Sigmoid colon (tissue), 6 donors: ENCODE measurements at regions not wholly inside any gene's neighbourhood (a gene's known extent, or its start where the extent isn't known, plus 50 kb on each side); places are given as distances from the start of the nearest gene placed in this dataset.

Experiments used
- DNase-seq: peaks from one replicate; pipeline ENCODE4 v3.0.0-alpha.2; 2019
- H3K27ac ChIP-seq, 4 donors: fragments of 200-600 bp; sonication (generic); one replicate each; pipeline ENCODE4 v1.5.1; 2016 to 2019; ENCODE audit warnings: mild to moderate bottlenecking in 1 of 4
- H3K27me3 ChIP-seq, 3 donors: fragments of 200-600 bp; sonication (generic); one replicate each; pipeline ENCODE4 v1.5.1; 2019; ENCODE audit warnings: mild to moderate bottlenecking in 1 of 3
- H3K36me3 ChIP-seq, 4 donors: fragments of 200-600 bp; sonication (generic); one replicate each; pipeline ENCODE4 v1.5.1; 2016 to 2019
- H3K4me1 ChIP-seq, 4 donors: fragments of 200-600 bp; sonication (generic); one replicate each; pipeline ENCODE4 v1.5.1; 2017 to 2019
- H3K4me3 ChIP-seq, 4 donors: fragments of 200-600 bp; sonication (generic); one replicate each; pipeline ENCODE4 v1.5.1; 2017 to 2019; ENCODE audit warnings: mild to moderate bottlenecking in 2 of 4, moderate library complexity in 1 of 4
- H3K9me3 ChIP-seq, 4 donors: fragments of 200-600 bp in 3 of 4; sonication (generic) in 3 of 4; one replicate each; pipeline versions ENCODE4 v1.5.1 to v1.6.1; 2013 to 2019
- CTCF ChIP-seq, 4 experiments: fragments of 450-650 bp in 3 of 4; fragments of 200-600 bp in 1 of 4; IDR thresholded peaks; one replicate each; pipeline ENCODE4 v1.5.1; 2016 to 2019; ENCODE audit warnings: antibody characterized with exemption in 4 of 4, mild to moderate bottlenecking in 3 of 4, moderate library complexity in 2 of 4
- EP300 ChIP-seq, 4 donors: sonication (generic); formaldehyde crosslinking; IDR thresholded peaks; one replicate each; pipeline ENCODE4 v1.6.1; 2017; ENCODE audit warnings: antibody characterized with exemption in 4 of 4
- POLR2A ChIP-seq, 2 donors: fragments of 450-650 bp; IDR thresholded peaks; one replicate each; pipeline ENCODE4 v1.6.1; 2016; ENCODE audit warnings: antibody characterized with exemption in 2 of 2, mild to moderate bottlenecking in 2 of 2, moderate library complexity in 2 of 2
- POLR2AphosphoS5 ChIP-seq, 4 donors: sonication (generic); formaldehyde crosslinking; IDR thresholded peaks; one replicate each; pipeline ENCODE4 v1.6.1; 2017; ENCODE audit warnings: antibody characterized with exemption in 4 of 4
- WGBS, 2 donors: extraction: QIAGEN DNeasy Blood & Tissue Kit; methylation state at CpG; one replicate each; pipeline ENCODE4 v1.1.7; 2013; 5-methylcytosine and 5-hydroxymethylcytosine counted together
- intact Hi-C: fragments of 100-400 bp; cut with DNase I; formaldehyde crosslinking; loops from one replicate; pipeline ENCODE4 v1.15.1; 2023
- donor health status: healthy with polysubstance abuse.
- donor health status: healthy.

GRCh38 chr2:66217039-66217585 is 217.8 kb upstream of the MEIS1 start:
- intact Hi-C loops = no loop called here
- Histone ChIP-seq H3K27ac (no peak overlapping the region), H3K4me1 (peaks cover 0 to 5% (median 0%) of the 10 kb centered on the region in 4 donors), H3K36me3 (no peaks in the 10 kb centered on the region), H3K4me3 (no peak overlapping the region), H3K9me3 (no peaks in the 10 kb centered on the region), H3K27me3 (no peaks in the 10 kb centered on the region)
- DNase-seq = no peak
- TF ChIP-seq EP300 (IDR thresholded peaks at IDR 0.05) = no peak
- no peak for TF ChIP-seq CTCF (IDR thresholded peaks at IDR 0.05)
- TF ChIP-seq POLR2A (IDR thresholded peaks at IDR 0.05) = no peak
- TF ChIP-seq POLR2AphosphoS5 (IDR thresholded peaks at IDR 0.05) = no peak
- 53 to 58% methylated on average over 8 of the region's 8 CpGs for WGBS, 2 donors

- no peak overlapping the region for H3K4me3 ChIP-seq
- 27 to 59% methylated on average over 3 of the region's 3 CpGs for WGBS, 2 donors
- TF ChIP-seq POLR2A (IDR thresholded peaks at IDR 0.05) = no peak
- H3K4me1 ChIP-seq = peaks cover 0 to 5% (median 0%) of the 10 kb centered on the region in 4 donors
- no peak for DNase-seq
- no peak overlapping the region for H3K27ac ChIP-seq
- no peaks in the 10 kb centered on the region for H3K9me3 ChIP-seq
- H3K27me3 ChIP-seq = no peaks in the 10 kb centered on the region
- intact Hi-C loops = no loop called here
- H3K36me3 ChIP-seq = no peaks in the 10 kb centered on the region
Measured at GRCh38 chr2:66212749-66213148, 222.2 kb upstream of the MEIS1 start.

GRCh38 chr2:66202586-66202985 is 232.3 kb upstream of the MEIS1 start:
- Histone ChIP-seq H3K4me1 (no peaks in the 10 kb centered on the region), H3K4me3 (no peak overlapping the region), H3K36me3 (no peaks in the 10 kb centered on the region), H3K27ac (no peak overlapping the region), H3K9me3 (peaks cover 0 to 2% (median 0%) of the 10 kb centered on the region in 4 donors), H3K27me3 (no peaks in the 10 kb centered on the region)
- WGBS, 2 donors = 75 to 82% methylated on average over 2 of the region's 2 CpGs
- no peak for DNase-seq
- intact Hi-C loops = no loop called here
- TF ChIP-seq POLR2AphosphoS5 (IDR thresholded peaks at IDR 0.05) (no peak), EP300 (IDR thresholded peaks at IDR 0.05) (no peak), POLR2A (IDR thresholded peaks at IDR 0.05) (no peak), CTCF (IDR thresholded peaks at IDR 0.05) (no peak)

GRCh38 chr2:66201242-66201641 is 233.7 kb upstream of the MEIS1 start:
- no peaks in the 10 kb centered on the region for H3K4me1 ChIP-seq
- intact Hi-C loops = no loop called here
- no peak overlapping the region for H3K4me3 ChIP-seq
- no peak for DNase-seq
- H3K27me3 ChIP-seq = no peaks in the 10 kb centered on the region
- H3K36me3 ChIP-seq = no peaks in the 10 kb centered on the region
- TF ChIP-seq POLR2A (IDR thresholded peaks at IDR 0.05) (no peak), POLR2AphosphoS5 (IDR thresholded peaks at IDR 0.05) (no peak), CTCF (IDR thresholded peaks at IDR 0.05) (no peak), EP300 (IDR thresholded peaks at IDR 0.05) (no peak)
- WGBS, 2 donors = 89 to 90% methylated on average over 2 of the region's 2 CpGs
- no peaks in the 10 kb centered on the region for H3K9me3 ChIP-seq
- H3K27ac ChIP-seq = no peak overlapping the region

- DNase-seq = no peak
Measured at GRCh38 chr2:66198873-66199272, 236.1 kb upstream of the MEIS1 start.

More at GRCh38 chr2:66198873-66199272, 236.1 kb upstream of the MEIS1 start:
- no peak overlapping the region for H3K27ac ChIP-seq
- H3K4me1 ChIP-seq = no peaks in the 10 kb centered on the region
- TF ChIP-seq EP300 (IDR thresholded peaks at IDR 0.05) (no peak), POLR2AphosphoS5 (IDR thresholded peaks at IDR 0.05) (no peak), CTCF (IDR thresholded peaks at IDR 0.05) (no peak), POLR2A (IDR thresholded peaks at IDR 0.05) (no peak)
- H3K4me3 ChIP-seq = no peak overlapping the region
- no peaks in the 10 kb centered on the region for H3K9me3 ChIP-seq
- intact Hi-C loops = no loop called here
- no peaks in the 10 kb centered on the region for H3K27me3 ChIP-seq
- no peaks in the 10 kb centered on the region for H3K36me3 ChIP-seq
